ENCODE measurements at regions not wholly inside any gene's neighbourhood (a gene's known extent, or its start where the extent isn't known, plus 50 kb on each side); places are given as distances from the start of the nearest gene placed in this dataset.

DNA sequence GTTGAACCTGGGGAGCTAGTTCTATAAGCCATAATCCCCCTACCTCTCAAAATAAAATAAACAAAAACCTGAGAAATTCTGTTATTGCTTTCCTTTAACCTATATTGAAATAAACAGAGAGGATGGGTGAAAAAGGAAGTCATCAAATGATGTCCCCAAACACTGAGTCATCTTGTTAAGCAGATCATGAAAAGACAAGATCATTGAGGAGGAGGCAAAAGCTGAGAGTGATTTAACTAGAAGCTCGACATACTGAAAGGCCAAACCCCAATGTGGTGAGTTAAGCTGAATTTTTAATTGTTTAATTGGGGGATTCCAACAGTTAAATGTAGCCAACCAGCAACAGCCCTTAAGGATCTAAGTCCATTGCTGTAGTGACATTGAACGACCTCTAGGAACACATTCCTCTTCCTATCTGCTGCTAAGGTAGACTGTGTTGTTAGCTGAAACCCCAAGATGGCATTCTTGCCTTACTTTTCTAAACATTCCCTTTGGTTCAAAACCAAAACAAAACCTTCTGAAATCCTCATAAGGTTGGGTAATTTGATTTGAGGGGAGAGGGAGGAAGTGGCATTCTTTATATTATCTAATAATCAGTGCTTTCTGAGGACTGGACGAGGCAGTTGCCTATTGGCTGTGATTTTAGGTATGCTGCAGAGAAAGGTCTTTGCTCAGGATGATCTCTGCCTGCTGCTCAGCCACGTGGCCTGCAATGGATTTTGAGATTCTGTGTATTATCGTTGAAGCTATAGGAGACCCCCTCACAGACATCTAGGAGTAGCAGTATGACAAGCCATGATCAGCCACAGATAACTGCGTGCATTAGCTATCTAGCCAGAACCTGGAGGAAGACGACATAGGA, 62.7 kb upstream of the BNIP2 start:
- Histone ChIP-seq H4K20me1 (ENCODE audit: insufficient read depth, low read length) (no peaks in the 10 kb centered on the region), H3K9ac (ENCODE audit: low read length) (no peak overlapping the region), H3K9me3 (replicated peaks; ENCODE audit: insufficient read depth, low read length) (no peaks in the 10 kb centered on the region), H3K36me3 (replicated peaks; ENCODE audit: insufficient read depth, low read length) (no peaks in the 10 kb centered on the region), H3K9me2 (replicated peaks; ENCODE audit: insufficient read depth, low read length) (no peaks in the 10 kb centered on the region), H3K27ac (ENCODE audit: low read length) (no peak overlapping the region), H2AFZ (ENCODE audit: low read length) (no peak overlapping the region), H3K4me3 (ENCODE audit: low read length) (no peak overlapping the region), H3F3A (ENCODE audit: insufficient read depth, low read length) (no peaks in the 10 kb centered on the region), H3K4me2 (ENCODE audit: low read depth, low read length) (no peak overlapping the region), H3K4me1 (ENCODE audit: low read length) (no peaks in the 10 kb centered on the region), H3K79me2 (ENCODE audit: low read length) (no peaks in the 10 kb centered on the region), H3K27me3 (replicated peaks; ENCODE audit: insufficient read depth, low read length) (no peaks in the 10 kb centered on the region)
- TF ChIP-seq EZH2phosphoT487 (IDR thresholded peaks at IDR 0.05; ENCODE audit: low read length) = no peak
- TF ChIP-seq, protein P1, sequence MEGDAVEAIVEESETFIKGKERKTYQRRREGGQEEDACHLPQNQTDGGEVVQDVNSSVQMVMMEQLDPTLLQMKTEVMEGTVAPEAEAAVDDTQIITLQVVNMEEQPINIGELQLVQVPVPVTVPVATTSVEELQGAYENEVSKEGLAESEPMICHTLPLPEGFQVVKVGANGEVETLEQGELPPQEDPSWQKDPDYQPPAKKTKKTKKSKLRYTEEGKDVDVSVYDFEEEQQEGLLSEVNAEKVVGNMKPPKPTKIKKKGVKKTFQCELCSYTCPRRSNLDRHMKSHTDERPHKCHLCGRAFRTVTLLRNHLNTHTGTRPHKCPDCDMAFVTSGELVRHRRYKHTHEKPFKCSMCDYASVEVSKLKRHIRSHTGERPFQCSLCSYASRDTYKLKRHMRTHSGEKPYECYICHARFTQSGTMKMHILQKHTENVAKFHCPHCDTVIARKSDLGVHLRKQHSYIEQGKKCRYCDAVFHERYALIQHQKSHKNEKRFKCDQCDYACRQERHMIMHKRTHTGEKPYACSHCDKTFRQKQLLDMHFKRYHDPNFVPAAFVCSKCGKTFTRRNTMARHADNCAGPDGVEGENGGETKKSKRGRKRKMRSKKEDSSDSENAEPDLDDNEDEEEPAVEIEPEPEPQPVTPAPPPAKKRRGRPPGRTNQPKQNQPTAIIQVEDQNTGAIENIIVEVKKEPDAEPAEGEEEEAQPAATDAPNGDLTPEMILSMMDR (IDR thresholded peaks at IDR 0.05; ENCODE audit: low read length) = peak; percentile 59
- peak; percentile 53 for DNase-seq

- no peaks in the 10 kb centered on the region for H4K20me1 ChIP-seq (ENCODE audit: insufficient read depth, low read length)
- H3K9me2 ChIP-seq (replicated peaks; ENCODE audit: insufficient read depth, low read length) = no peaks in the 10 kb centered on the region
- no peak overlapping the region for H3K4me3 ChIP-seq (ENCODE audit: low read length)
- TF ChIP-seq, protein P1 (IDR thresholded peaks at IDR 0.05; ENCODE audit: low read length) = no peak
- no peak for TF ChIP-seq EZH2phosphoT487 (IDR thresholded peaks at IDR 0.05; ENCODE audit: low read length)
- TF ChIP-seq EZH2 (optimal IDR thresholded peaks at IDR 0.05; ENCODE audit: low read depth, low read length) = no peak
- no peak overlapping the region for H3K9ac ChIP-seq (ENCODE audit: low read length)
- H3K36me3 ChIP-seq (replicated peaks; ENCODE audit: insufficient read depth, low read length) = no peaks in the 10 kb centered on the region
- no peaks in the 10 kb centered on the region for H3K9me3 ChIP-seq (replicated peaks; ENCODE audit: insufficient read depth, low read length)
- no peaks in the 10 kb centered on the region for H3K79me2 ChIP-seq (ENCODE audit: low read length)
- no peaks in the 10 kb centered on the region for H3K27me3 ChIP-seq (replicated peaks; ENCODE audit: insufficient read depth, low read length)
- DNase-seq = no peak
- H3F3A ChIP-seq (ENCODE audit: insufficient read depth, low read length) = no peaks in the 10 kb centered on the region
- no peak overlapping the region for H2AFZ ChIP-seq (ENCODE audit: low read length)
- H3K27ac ChIP-seq (ENCODE audit: low read length) = no peak overlapping the region
- no peak overlapping the region for H3K4me2 ChIP-seq (ENCODE audit: low read depth, low read length)
- no peaks in the 10 kb centered on the region for H3K4me1 ChIP-seq (ENCODE audit: low read length)
Observed at GRCh38 chr15:59746777-59747176, 57.7 kb upstream of the BNIP2 start.

DNA sequence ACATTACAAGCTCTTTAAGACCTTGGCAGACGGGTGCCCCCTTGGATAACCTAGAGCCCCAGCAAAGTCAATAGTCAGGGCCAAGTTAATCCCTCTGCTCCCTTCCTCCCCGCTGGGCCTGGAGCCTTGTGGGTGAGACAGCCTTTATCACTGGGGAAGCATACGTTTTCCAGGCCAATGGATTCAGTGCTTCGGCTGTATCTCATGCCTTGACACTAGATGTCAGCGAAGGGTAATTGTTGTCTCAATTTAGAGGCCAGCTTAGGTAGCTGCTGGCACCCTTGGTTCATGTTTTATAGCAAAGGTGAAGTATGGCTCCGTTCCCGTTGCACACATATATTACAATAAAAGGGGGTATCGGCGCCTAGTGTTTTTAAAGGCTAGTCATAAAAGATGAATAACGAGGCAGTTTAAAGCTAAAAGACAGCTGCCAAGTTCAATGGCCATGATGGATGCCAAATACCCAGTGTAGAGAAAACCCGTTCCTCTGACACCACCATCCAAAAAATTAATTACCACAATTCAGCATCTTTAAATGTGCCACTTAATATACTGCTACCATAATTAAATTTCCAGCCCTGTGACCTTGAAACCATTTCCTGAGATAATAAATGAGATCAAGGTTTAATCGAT, 52.3 kb upstream of the BNIP2 start:
- H3K9ac ChIP-seq (ENCODE audit: low read length) = no peak overlapping the region
- H3K4me3 ChIP-seq (ENCODE audit: low read length) = no peak overlapping the region
- no peaks in the 10 kb centered on the region for H3K79me2 ChIP-seq (ENCODE audit: low read length)
- H3K27ac ChIP-seq (ENCODE audit: low read length) = no peak overlapping the region
- TF ChIP-seq, protein P1 (IDR thresholded peaks at IDR 0.05; ENCODE audit: low read length) = peak; percentile 24
- TF ChIP-seq EZH2phosphoT487 (IDR thresholded peaks at IDR 0.05; ENCODE audit: low read length) = no peak
- H2AFZ ChIP-seq (ENCODE audit: low read length) = no peak overlapping the region
- H3K27me3 ChIP-seq (replicated peaks; ENCODE audit: insufficient read depth, low read length) = no peaks in the 10 kb centered on the region
- H3K4me2 ChIP-seq (ENCODE audit: low read depth, low read length) = no peak overlapping the region
- no peaks in the 10 kb centered on the region for H3K36me3 ChIP-seq (replicated peaks; ENCODE audit: insufficient read depth, low read length)
- H3F3A ChIP-seq (ENCODE audit: insufficient read depth, low read length) = no peaks in the 10 kb centered on the region
- no peaks in the 10 kb centered on the region for H3K9me3 ChIP-seq (replicated peaks; ENCODE audit: insufficient read depth, low read length)
- no peaks in the 10 kb centered on the region for H4K20me1 ChIP-seq (ENCODE audit: insufficient read depth, low read length)
- peak; percentile 12 for DNase-seq
- no peaks in the 10 kb centered on the region for H3K4me1 ChIP-seq (ENCODE audit: low read length)
- no peaks in the 10 kb centered on the region for H3K9me2 ChIP-seq (replicated peaks; ENCODE audit: insufficient read depth, low read length)
